ENCODE measurements at regions not wholly inside any gene's neighbourhood (a gene's known extent, or its start where the extent isn't known, plus 50 kb on each side); places are given as distances from the start of the nearest gene placed in this dataset.
"Not testable (repeated sequence)": the region's sequence is repeated elsewhere in the genome, so short reads cannot be mapped to it uniquely, and the experiment has no call there.

GRCh38 chr1:197838836-197839235 is 63.6 kb upstream of the DENND1B start:
- no peak overlapping the region for H3K9ac ChIP-seq (ENCODE audit: low read length)
- 100% methylated on average over 1 of the region's 3 CpGs for WGBS (ENCODE audit: insufficient coverage)
- ChIA-PET CTCF (no interaction called here), POLR2A (no interaction called here)
- intact Hi-C loops (cut with micrococcal nuclease): no loop called here
- no peaks in the 10 kb centered on the region for H4K20me1 ChIP-seq (ENCODE audit: control insufficient read depth, insufficient read depth, low read length, poor library complexity, severe bottlenecking)
- H3K4me1 Mint-ChIP-seq: peaks cover 3% of the 10 kb centered on the region
- no peak overlapping the region for H3K4me3 Mint-ChIP-seq
- DNase-seq (no peak), ATAC-seq (ENCODE audit: low read depth) (no peak)
- H3K27me3 Mint-ChIP-seq: no peaks in the 10 kb centered on the region
- peaks cover 0 to 1% (median 0%) of the 10 kb centered on the region in 3 donors for H3K9me3 ChIP-seq (ENCODE audit: control extremely low read depth in 1 of 3, control insufficient read depth in 2 of 3, insufficient read depth in 1 of 3, low read length in 2 of 3)
- no peaks in the 10 kb centered on the region for H3K4me1 ChIP-seq (ENCODE audit: control insufficient read depth in 2 of 2, insufficient read depth in 2 of 2, low read length in 2 of 2)
- H3K36me3 ChIP-seq (replicated peaks in 1 of 2; ENCODE audit: control extremely low read depth in 1 of 2, control insufficient read depth in 1 of 2, extremely low read depth in 1 of 2, insufficient read depth in 2 of 2, low read length in 1 of 2): no peaks in the 10 kb centered on the region
- H3K27ac ChIP-seq (ENCODE audit: low read length in 2 of 2): no peak overlapping the region
- peak overlapping the region; percentile 8 for H2AFZ ChIP-seq (ENCODE audit: insufficient read depth, low read depth, low read length, poor library complexity, severe bottlenecking)
- H3K27me3 ChIP-seq (replicated peaks in 1 of 4; ENCODE audit: control extremely low read depth in 1 of 4, control insufficient read depth in 3 of 4, insufficient read depth in 4 of 4, low read length in 3 of 4): no peaks in the 10 kb centered on the region
- no peak overlapping the region for H3K4me2 ChIP-seq (replicated peaks; ENCODE audit: low read depth, low read length, poor library complexity, severe bottlenecking)
- no peaks in the 10 kb centered on the region for H3K9me3 Mint-ChIP-seq (ENCODE audit: insufficient read depth)
- H3K4me3 ChIP-seq (ENCODE audit: control extremely low read depth in 1 of 5, extremely low read depth in 1 of 5, insufficient read depth in 1 of 5, low read depth in 2 of 5, low read length in 4 of 5): no peak overlapping the region
- H3K79me2 ChIP-seq (ENCODE audit: control insufficient read depth, insufficient read depth, low read length): no peaks in the 10 kb centered on the region
- TF ChIP-seq CTCF (IDR thresholded peaks at IDR 0.05): no peak
- TF ChIP-seq EZH2 (IDR thresholded peaks at IDR 0.05; ENCODE audit: borderline replicate concordance, insufficient read depth, low read depth, low read length, poor library complexity, severe bottlenecking): no peak
- no peak overlapping the region for H3K27ac Mint-ChIP-seq

GRCh38 chr1:197837911-197838310 is 62.6 kb upstream of the DENND1B start:
- ATAC-seq (ENCODE audit: low read depth): no peak
- no peak overlapping the region for H3K27ac ChIP-seq (ENCODE audit: low read length in 2 of 2)
- no peaks in the 10 kb centered on the region for H3K9me3 Mint-ChIP-seq (ENCODE audit: insufficient read depth)
- H4K20me1 ChIP-seq (ENCODE audit: control insufficient read depth, insufficient read depth, low read length, poor library complexity, severe bottlenecking): no peaks in the 10 kb centered on the region
- H3K27me3 ChIP-seq (replicated peaks in 1 of 4; ENCODE audit: control extremely low read depth in 1 of 4, control insufficient read depth in 3 of 4, insufficient read depth in 4 of 4, low read length in 3 of 4): no peaks in the 10 kb centered on the region
- intact Hi-C loops (cut with micrococcal nuclease): no loop called here
- no peak overlapping the region for H3K27ac Mint-ChIP-seq
- WGBS (ENCODE audit: insufficient coverage): 100% methylated on average over 1 of the region's 1 CpG
- H3K36me3 ChIP-seq (replicated peaks in 1 of 2; ENCODE audit: control extremely low read depth in 1 of 2, control insufficient read depth in 1 of 2, extremely low read depth in 1 of 2, insufficient read depth in 2 of 2, low read length in 1 of 2): no peaks in the 10 kb centered on the region
- no peak overlapping the region for H3K4me3 Mint-ChIP-seq
- no peak overlapping the region for H3K9ac ChIP-seq (ENCODE audit: low read length)
- no peak overlapping the region for H3K4me2 ChIP-seq (replicated peaks; ENCODE audit: low read depth, low read length, poor library complexity, severe bottlenecking)
- ChIA-PET POLR2A (no interaction called here), CTCF (interaction anchor here (1.0 kb wide), 1 partner anchor 62 kb away, joined by 3 read pairs; no protein-coding TSS in a partner anchor)
- H3K27me3 Mint-ChIP-seq: no peaks in the 10 kb centered on the region
- peaks cover 0 to 1% (median 0%) of the 10 kb centered on the region in 3 donors for H3K9me3 ChIP-seq (ENCODE audit: control extremely low read depth in 1 of 3, control insufficient read depth in 2 of 3, insufficient read depth in 1 of 3, low read length in 2 of 3)
- TF ChIP-seq CTCF (IDR thresholded peaks at IDR 0.05) (no peak), EZH2 (IDR thresholded peaks at IDR 0.05; ENCODE audit: borderline replicate concordance, insufficient read depth, low read depth, low read length, poor library complexity, severe bottlenecking) (no peak)
- no peaks in the 10 kb centered on the region for H3K4me1 ChIP-seq (ENCODE audit: control insufficient read depth in 2 of 2, insufficient read depth in 2 of 2, low read length in 2 of 2)
- H2AFZ ChIP-seq (ENCODE audit: insufficient read depth, low read depth, low read length, poor library complexity, severe bottlenecking): no peak overlapping the region
- no peak overlapping the region for H3K4me3 ChIP-seq (ENCODE audit: control extremely low read depth in 1 of 5, extremely low read depth in 1 of 5, insufficient read depth in 1 of 5, low read depth in 2 of 5, low read length in 4 of 5)
- DNase-seq: no peak
- no peaks in the 10 kb centered on the region for H3K79me2 ChIP-seq (ENCODE audit: control insufficient read depth, insufficient read depth, low read length)
- peaks cover 3% of the 10 kb centered on the region for H3K4me1 Mint-ChIP-seq

DNA sequence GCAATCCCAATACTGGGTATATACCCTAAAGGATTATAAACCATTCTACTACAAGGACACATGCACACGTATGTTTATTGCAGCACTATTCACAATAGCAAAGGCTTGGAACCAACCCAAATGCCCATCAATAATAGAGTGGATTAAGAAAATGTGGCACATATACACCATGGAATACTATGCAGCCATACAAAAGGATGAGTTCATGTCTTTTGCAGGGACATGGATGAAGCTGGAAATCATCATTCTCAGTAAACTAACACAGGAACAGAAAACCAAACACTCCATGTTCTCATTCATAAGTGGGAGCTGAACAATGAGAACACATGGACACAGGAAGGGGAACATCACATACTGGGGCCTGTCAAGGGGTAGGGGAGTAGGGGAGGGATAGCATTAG is 61.1 kb upstream of the DENND1B start:
- H3K4me2 ChIP-seq (replicated peaks; ENCODE audit: low read depth, low read length, poor library complexity, severe bottlenecking); H3K4me3 Mint-ChIP-seq; H3K27ac Mint-ChIP-seq; H3K9me3 ChIP-seq (ENCODE audit: control extremely low read depth in 1 of 3, control insufficient read depth in 2 of 3, insufficient read depth in 1 of 3, low read length in 2 of 3); H3K27ac ChIP-seq (ENCODE audit: low read length in 2 of 2); H3K27me3 ChIP-seq (replicated peaks in 1 of 4; ENCODE audit: control extremely low read depth in 1 of 4, control insufficient read depth in 3 of 4, insufficient read depth in 4 of 4, low read length in 3 of 4); H4K20me1 ChIP-seq (ENCODE audit: control insufficient read depth, insufficient read depth, low read length, poor library complexity, severe bottlenecking); H3K4me3 ChIP-seq (ENCODE audit: control extremely low read depth in 1 of 5, extremely low read depth in 1 of 5, insufficient read depth in 1 of 5, low read depth in 2 of 5, low read length in 4 of 5); H3K4me1 Mint-ChIP-seq; DNase-seq; H3K9ac ChIP-seq (ENCODE audit: low read length); H3K4me1 ChIP-seq (ENCODE audit: control insufficient read depth in 2 of 2, insufficient read depth in 2 of 2, low read length in 2 of 2); ATAC-seq (ENCODE audit: low read depth); intact Hi-C loops (cut with micrococcal nuclease); H3K27me3 Mint-ChIP-seq; H3K79me2 ChIP-seq (ENCODE audit: control insufficient read depth, insufficient read depth, low read length); H3K36me3 ChIP-seq (replicated peaks in 1 of 2; ENCODE audit: control extremely low read depth in 1 of 2, control insufficient read depth in 1 of 2, extremely low read depth in 1 of 2, insufficient read depth in 2 of 2, low read length in 1 of 2); H3K9me3 Mint-ChIP-seq (ENCODE audit: insufficient read depth); H2AFZ ChIP-seq (ENCODE audit: insufficient read depth, low read depth, low read length, poor library complexity, severe bottlenecking); POLR2A ChIA-PET; CTCF ChIA-PET: not testable (repeated sequence)
- WGBS (ENCODE audit: insufficient coverage): no CpG with 5 or more reads among the region's 1 CpG
